Duodenal mucosa (tissue), 2 donors: ENCODE measurements at regions not wholly inside any gene's neighbourhood (a gene's known extent, or its start where the extent isn't known, plus 50 kb on each side); places are given as distances from the start of the nearest gene placed in this dataset.
"Not testable (repeated sequence)": the region's sequence is repeated elsewhere in the genome, so short reads cannot be mapped to it uniquely, and the experiment has no call there.

ENCODE experiments used
- H3K27ac ChIP-seq: one replicate; pipeline ENCODE4 v1.7.0; 2013; ENCODE audit warnings: low read depth, low read length
- H3K27me3 ChIP-seq, 2 donors: one replicate each; pipeline ENCODE4 v1.7.0; 2013; ENCODE audit warnings: low read length in 2 of 2, control low read depth in 1 of 2; ENCODE audit not compliant: insufficient read depth in 2 of 2, control insufficient read depth in 1 of 2
- H3K36me3 ChIP-seq, 2 donors: one replicate each; pipeline ENCODE4 v1.7.0; 2013; ENCODE audit warnings: low read length in 2 of 2, control low read depth in 1 of 2; ENCODE audit not compliant: insufficient read depth in 2 of 2, control insufficient read depth in 1 of 2
- H3K4me1 ChIP-seq, 2 donors: one replicate each; pipeline ENCODE4 v1.7.0; 2013; ENCODE audit warnings: low read length in 2 of 2, control low read depth in 1 of 2; ENCODE audit not compliant: insufficient read depth in 2 of 2, control insufficient read depth in 1 of 2
- H3K4me3 ChIP-seq, 2 donors: one replicate each; pipeline ENCODE4 v1.7.0; 2013; ENCODE audit warnings: low read length in 2 of 2, low read depth in 1 of 2
- H3K9ac ChIP-seq, 2 donors: one replicate each; pipeline ENCODE4 v1.7.0; 2013; ENCODE audit warnings: low read length in 2 of 2, low read depth in 1 of 2
- H3K9me3 ChIP-seq, 2 donors: one replicate each; pipeline ENCODE4 v1.7.0; 2013; ENCODE audit warnings: low read length in 2 of 2, control low read depth in 1 of 2; ENCODE audit not compliant: control insufficient read depth in 1 of 2

GRCh38 chr12:65734226-65734625, 90.1 kb upstream of the HMGA2 start:
- H3K9ac ChIP-seq: no peak overlapping the region
- H3K36me3 ChIP-seq: no peaks in the 10 kb centered on the region
- no peak overlapping the region for H3K4me3 ChIP-seq
- H3K27ac ChIP-seq: no peak overlapping the region
- H3K4me1 ChIP-seq: no peaks in the 10 kb centered on the region
- H3K9me3 ChIP-seq: no peaks in the 10 kb centered on the region
- H3K27me3 ChIP-seq: peaks cover 14 to 41% of the 10 kb centered on the region in 2 donors

DNA sequence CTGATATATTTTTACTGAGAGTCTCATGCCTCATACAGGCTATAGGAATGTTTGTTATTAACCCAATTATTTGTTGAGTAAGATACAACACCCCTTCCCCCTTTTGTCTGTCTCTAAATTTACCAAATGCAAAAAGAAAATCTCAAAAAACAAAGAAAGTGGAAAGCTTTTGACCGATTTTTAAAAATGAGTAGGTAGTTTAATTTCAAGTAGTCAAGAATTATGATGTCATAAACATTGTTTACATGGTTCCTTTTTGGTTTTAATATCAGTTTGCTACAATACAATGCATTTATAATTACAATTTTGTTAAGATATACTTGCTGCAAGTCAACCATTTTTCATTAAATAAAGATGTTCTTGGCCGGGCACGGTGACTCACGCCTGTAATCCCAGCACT, 84.7 kb upstream of the HMGA2 start:
- H3K4me1 ChIP-seq: peaks cover 0 to 3% of the 10 kb centered on the region in 2 donors
- no peak overlapping the region for H3K9ac ChIP-seq
- no peaks in the 10 kb centered on the region for H3K9me3 ChIP-seq
- no peak overlapping the region for H3K4me3 ChIP-seq
- H3K27ac ChIP-seq: no peak overlapping the region
- no peaks in the 10 kb centered on the region for H3K36me3 ChIP-seq
- H3K27me3 ChIP-seq: peaks cover 12 to 25% of the 10 kb centered on the region in 2 donors

DNA sequence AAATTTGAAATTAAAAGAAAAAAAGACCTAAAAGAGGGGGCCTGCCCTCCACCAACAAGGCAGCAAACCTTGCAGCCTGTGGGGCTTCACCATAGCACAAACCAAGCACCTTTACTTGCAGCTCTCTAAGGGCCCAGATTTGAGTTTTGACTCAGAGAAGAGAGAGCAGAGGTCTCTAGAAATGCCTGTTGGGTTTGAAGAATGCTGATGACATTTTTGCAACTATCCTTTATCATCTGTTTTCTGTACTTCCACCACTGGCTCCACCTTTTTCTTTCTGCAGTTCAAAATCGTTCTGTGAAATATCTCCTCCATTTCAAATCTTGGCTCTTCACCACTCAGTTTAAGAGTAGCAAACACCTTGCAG, 83.8 kb upstream of the HMGA2 start:
- Histone ChIP-seq H3K9me3 (no peaks in the 10 kb centered on the region), H3K4me3 (peak overlapping the region in 1 of 2 donors; percentile 71)

DNA sequence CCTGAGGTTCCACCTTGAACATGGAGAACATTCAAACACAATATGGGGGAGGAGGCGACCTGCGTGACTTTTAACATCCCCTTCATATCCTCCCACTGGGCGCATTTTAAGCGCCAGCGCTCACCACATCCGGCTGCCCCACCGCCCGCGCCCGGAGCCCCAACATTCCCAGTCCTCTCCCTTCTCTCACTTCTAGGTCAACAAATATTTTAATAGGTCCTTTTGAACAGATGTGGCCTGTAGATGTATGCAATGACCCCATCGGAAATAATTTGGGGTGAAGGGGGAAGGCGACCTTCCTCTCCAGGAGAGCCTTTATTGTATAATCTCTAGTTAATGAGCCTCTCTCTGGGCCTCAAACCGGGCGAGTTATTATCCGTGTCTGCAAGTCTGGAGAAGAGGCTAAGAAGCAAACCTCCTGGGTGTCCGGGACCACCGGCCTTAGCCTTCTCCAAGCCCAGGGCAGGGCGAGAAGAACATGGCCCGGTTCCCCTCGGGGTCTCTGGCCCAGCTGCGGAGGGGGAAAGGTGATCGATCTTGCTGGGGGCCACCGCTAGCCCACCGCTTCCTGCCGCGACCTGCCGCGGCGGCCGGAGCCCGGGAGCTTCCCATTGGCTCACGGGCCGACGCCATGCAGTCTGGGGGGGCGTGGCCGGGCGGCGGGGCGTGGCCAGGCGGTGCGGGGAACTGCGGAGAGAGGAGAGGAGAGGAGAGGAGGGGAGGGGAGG, 83.2 kb upstream of the HMGA2 start:
- Histone ChIP-seq H3K4me1 (peaks cover 0 to 3% of the 10 kb centered on the region in 2 donors), H3K9me3 (no peaks in the 10 kb centered on the region), H3K4me3 (peak overlapping the region; percentile 66 to 71), H3K27ac (no peak overlapping the region), H3K9ac (peak overlapping the region in 1 of 2 donors; percentile 6), H3K36me3 (no peaks in the 10 kb centered on the region), H3K27me3 (peaks cover 12 to 27% of the 10 kb centered on the region in 2 donors)

More for the DNA sequence above, 83.8 kb upstream of the HMGA2 start:
- no peaks in the 10 kb centered on the region for H3K36me3 ChIP-seq
- no peak overlapping the region for H3K27ac ChIP-seq
- H3K9ac ChIP-seq: no peak overlapping the region
- H3K27me3 ChIP-seq: peaks cover 12 to 25% of the 10 kb centered on the region in 2 donors
- peaks cover 0 to 3% of the 10 kb centered on the region in 2 donors for H3K4me1 ChIP-seq

- Histone ChIP-seq H3K27me3 (peaks cover 12 to 26% of the 10 kb centered on the region in 2 donors), H3K4me3 (peak overlapping the region; percentile 63), H3K9ac (no peak overlapping the region), H3K36me3 (no peaks in the 10 kb centered on the region), H3K27ac (no peak overlapping the region), H3K9me3 (no peaks in the 10 kb centered on the region), H3K4me1 (peaks cover 0 to 3% of the 10 kb centered on the region in 2 donors)
Observed at GRCh38 chr12:65741656-65742017, 82.6 kb upstream of the HMGA2 start.

GRCh38 chr12:65742018-65743010, 82.0 kb upstream of the HMGA2 start:
- Histone ChIP-seq H3K36me3 (no peaks in the 10 kb centered on the region), H3K9ac (no peak overlapping the region), H3K4me1 (peaks cover 0 to 3% of the 10 kb centered on the region in 2 donors), H3K9me3 (no peaks in the 10 kb centered on the region), H3K27me3 (peaks cover 12 to 32% of the 10 kb centered on the region in 2 donors), H3K27ac (no peak overlapping the region), H3K4me3 (peak overlapping the region; percentile 63)

GRCh38 chr12:65744236-65744840, 79.9 kb upstream of the HMGA2 start:
- not testable (repeated sequence) for H3K9ac ChIP-seq, H3K9me3 ChIP-seq, H3K4me1 ChIP-seq, H3K27ac ChIP-seq, H3K36me3 ChIP-seq, H3K4me3 ChIP-seq
- H3K27me3 ChIP-seq: peaks cover 12 to 40% of the 10 kb centered on the region in 2 donors

- Histone ChIP-seq H3K4me3 (no peak overlapping the region), H3K9me3 (no peaks in the 10 kb centered on the region), H3K27me3 (peaks cover 10 to 40% of the 10 kb centered on the region in 2 donors), H3K4me1 (no peaks in the 10 kb centered on the region), H3K27ac (no peak overlapping the region), H3K9ac (no peak overlapping the region), H3K36me3 (no peaks in the 10 kb centered on the region)
Observed at GRCh38 chr12:65747338-65747737, 76.9 kb upstream of the HMGA2 start.

- Histone ChIP-seq H3K9me3 (no peaks in the 10 kb centered on the region), H3K4me3 (no peak overlapping the region), H3K27me3 (peaks cover 3 to 33% of the 10 kb centered on the region in 2 donors), H3K4me1 (no peaks in the 10 kb centered on the region), H3K27ac (no peak overlapping the region), H3K36me3 (no peaks in the 10 kb centered on the region), H3K9ac (no peak overlapping the region)
Observed at GRCh38 chr12:65748332-65748731, 76.0 kb upstream of the HMGA2 start.

GRCh38 chr12:65754290-65754689, 70.0 kb upstream of the HMGA2 start:
- H3K27ac ChIP-seq: no peak overlapping the region
- H3K4me1 ChIP-seq: no peaks in the 10 kb centered on the region
- H3K36me3 ChIP-seq: no peaks in the 10 kb centered on the region
- no peak overlapping the region for H3K9ac ChIP-seq
- peaks cover 0 to 16% of the 10 kb centered on the region in 2 donors for H3K27me3 ChIP-seq
- H3K9me3 ChIP-seq: no peaks in the 10 kb centered on the region
- no peak overlapping the region for H3K4me3 ChIP-seq
